Lung (tissue), 11 donors: ENCODE measurements at regions not wholly inside any gene's neighbourhood (a gene's known extent, or its start where the extent isn't known, plus 50 kb on each side); places are given as distances from the start of the nearest gene placed in this dataset.

ENCODE experiments used
- ATAC-seq: fragments of 200-7000 bp; cut with Tn5 transposase; one replicate; pipeline ENCODE4 v1.9.1; 2020; ENCODE audit warnings: moderate number of reproducible peaks; ENCODE audit not compliant: insufficient read depth, low FRiP score
- DNase-seq, 3 donors: peaks; one replicate each; pipeline ENCODE4 v3.0.0-alpha.2; 2013 to 2017
- H3K27ac ChIP-seq, 2 donors: one replicate each; pipeline ENCODE4 v1.5.1; 2013; ENCODE audit warnings: mild to moderate bottlenecking in 2 of 2, moderate library complexity in 2 of 2, control low read depth in 1 of 2, inconsistent platforms in 1 of 2, low read depth in 1 of 2, low read length in 1 of 2
- H3K27me3 ChIP-seq, 3 donors: one replicate each; pipeline ENCODE4 v1.5.1; 2013; ENCODE audit warnings: low read length in 2 of 3; ENCODE audit not compliant: control insufficient read depth in 3 of 3, insufficient read depth in 3 of 3
- H3K36me3 ChIP-seq, 4 donors: one replicate each; pipeline ENCODE4 v1.5.1; 2013; ENCODE audit warnings: low read length in 4 of 4, mild to moderate bottlenecking in 1 of 4, moderate library complexity in 1 of 4; ENCODE audit not compliant: control insufficient read depth in 4 of 4, insufficient read depth in 4 of 4
- H3K4me1 ChIP-seq, 5 donors: one replicate each; pipeline ENCODE4 v1.5.1; 2013; ENCODE audit warnings: low read length in 5 of 5, mild to moderate bottlenecking in 2 of 5, moderate library complexity in 1 of 5; ENCODE audit not compliant: control insufficient read depth in 5 of 5, insufficient read depth in 5 of 5
- H3K4me3 ChIP-seq: one replicate; pipeline ENCODE4 v1.5.1; 2013; ENCODE audit warnings: mild to moderate bottlenecking, control low read depth, moderate library complexity
- H3K9ac ChIP-seq, 2 donors: one replicate each; pipeline ENCODE4 v1.5.1; 2013; ENCODE audit warnings: low read length in 2 of 2, control low read depth in 1 of 2; ENCODE audit not compliant: insufficient read depth in 1 of 2
- H3K9me3 ChIP-seq, 4 donors: one replicate each; pipeline ENCODE4 v1.5.1; 2013; ENCODE audit warnings: low read length in 3 of 4, mild to moderate bottlenecking in 1 of 4, moderate library complexity in 1 of 4; ENCODE audit not compliant: control insufficient read depth in 4 of 4, insufficient read depth in 3 of 4
- CTCF ChIP-seq: IDR thresholded peaks from 2 replicates; pipeline ENCODE4 v1.5.1; 2012; ENCODE audit warnings: mild to moderate bottlenecking; ENCODE audit errors: control extremely low read depth, extremely low read depth
- WGBS, 2 donors: extraction: QIAGEN DNeasy Blood & Tissue Kit; methylation state at CpG; one replicate each; pipeline ENCODE4 v1.1.7; 2013; 5-methylcytosine and 5-hydroxymethylcytosine counted together
- donor health status: control.
- donor health status: control.
- donor health status: Bipolar disorder and iron deficiency.
- donor health status: healthy.
- donor health status: DM: yes; HTN: yes; CAD: no.

- no peak for ATAC-seq
Measured at GRCh38 chr5:101811466-101811865, 484.6 kb downstream of the SLCO4C1 start.

GRCh38 chr5:101806410-101806809, 489.7 kb downstream of the SLCO4C1 start:
- Histone ChIP-seq H3K9ac (no peak overlapping the region), H3K9me3 (peaks cover 0 to 3% (median 0%) of the 10 kb centered on the region in 4 donors), H3K27ac (no peak overlapping the region), H3K4me1 (no peaks in the 10 kb centered on the region), H3K36me3 (no peaks in the 10 kb centered on the region), H3K4me3 (no peak overlapping the region), H3K27me3 (no peaks in the 10 kb centered on the region)
- WGBS, 2 donors, result 67 to 80% methylated on average over 2 of the region's 2 CpGs
- DNase-seq, result no peak
- ATAC-seq, result no peak
- TF ChIP-seq CTCF, result no peak

More at GRCh38 chr5:101811466-101811865, 484.6 kb downstream of the SLCO4C1 start:
- Histone ChIP-seq H3K4me1 (no peaks in the 10 kb centered on the region), H3K36me3 (no peaks in the 10 kb centered on the region), H3K27me3 (no peaks in the 10 kb centered on the region), H3K27ac (no peak overlapping the region), H3K4me3 (no peak overlapping the region), H3K9me3 (peaks cover 0 to 3% (median 0%) of the 10 kb centered on the region in 4 donors), H3K9ac (no peak overlapping the region)
- DNase-seq, result no peak
- TF ChIP-seq CTCF, result no peak

GRCh38 chr5:101796427-101796826, 499.7 kb downstream of the SLCO4C1 start:
- DNase-seq (no peak), ATAC-seq (no peak)
- H3K9me3 ChIP-seq, result no peaks in the 10 kb centered on the region
- no peaks in the 10 kb centered on the region for H3K27me3 ChIP-seq
- H3K9ac ChIP-seq, result no peak overlapping the region
- no peaks in the 10 kb centered on the region for H3K36me3 ChIP-seq
- no peak for TF ChIP-seq CTCF
- no peak overlapping the region for H3K27ac ChIP-seq
- H3K4me1 ChIP-seq, result no peaks in the 10 kb centered on the region
- H3K4me3 ChIP-seq, result no peak overlapping the region

GRCh38 chr5:101788797-101789196, 507.3 kb downstream of the SLCO4C1 start:
- no peak for TF ChIP-seq CTCF
- H3K9me3 ChIP-seq, result no peaks in the 10 kb centered on the region
- no peaks in the 10 kb centered on the region for H3K27me3 ChIP-seq
- DNase-seq (no peak), ATAC-seq (no peak)
- no peak overlapping the region for H3K27ac ChIP-seq
- no peaks in the 10 kb centered on the region for H3K36me3 ChIP-seq
- WGBS, 2 donors, result 80 to 87% methylated on average over 4 of the region's 4 CpGs
- H3K9ac ChIP-seq, result no peak overlapping the region
- H3K4me1 ChIP-seq, result no peaks in the 10 kb centered on the region
- no peak overlapping the region for H3K4me3 ChIP-seq
